IPS DF 6.9 (cell line): ENCODE measurements at regions not wholly inside any gene's neighbourhood (a gene's known extent, or its start where the extent isn't known, plus 50 kb on each side); places are given as distances from the start of the nearest gene placed in this dataset.

ENCODE experiments used
- DNase-seq: peaks from one replicate; pipeline ENCODE4 v3.0.0-alpha.2; 2013; ENCODE audit warnings: low read depth, low spot score
- H3K27ac ChIP-seq: one replicate; pipeline ENCODE4 v1.5.1; 2013; ENCODE audit warnings: low read length, control low read depth
- H3K27me3 ChIP-seq: 2 replicates; pipeline ENCODE4 v1.6.1; 2013; ENCODE audit warnings: mild to moderate bottlenecking, low read length; ENCODE audit not compliant: control insufficient read depth, insufficient read depth
- H3K36me3 ChIP-seq: 2 replicates; pipeline ENCODE4 v1.6.1; 2013; ENCODE audit warnings: low read length; ENCODE audit not compliant: control insufficient read depth, insufficient read depth
- H3K4me1 ChIP-seq: 2 replicates; pipeline ENCODE4 v1.6.1; 2013; ENCODE audit warnings: low read length; ENCODE audit not compliant: control insufficient read depth, insufficient read depth
- H3K4me3 ChIP-seq: 2 replicates; pipeline ENCODE4 v1.5.1; 2013; ENCODE audit warnings: mild to moderate bottlenecking, low read length
- H3K9me3 ChIP-seq: 2 replicates; pipeline ENCODE4 v1.6.1; 2013; ENCODE audit warnings: low read length, inconsistent platforms; ENCODE audit not compliant: control insufficient read depth, insufficient read depth
- WGBS: extraction: QIAGEN DNeasy Blood & Tissue Kit; methylation state at CpG from one replicate; pipeline ENCODE4 v1.1.7; 2013; ENCODE audit warnings: mixed read lengths, missing lambda C conversion rate; ENCODE audit not compliant: insufficient read length, insufficient coverage; 5-methylcytosine and 5-hydroxymethylcytosine counted together

DNA sequence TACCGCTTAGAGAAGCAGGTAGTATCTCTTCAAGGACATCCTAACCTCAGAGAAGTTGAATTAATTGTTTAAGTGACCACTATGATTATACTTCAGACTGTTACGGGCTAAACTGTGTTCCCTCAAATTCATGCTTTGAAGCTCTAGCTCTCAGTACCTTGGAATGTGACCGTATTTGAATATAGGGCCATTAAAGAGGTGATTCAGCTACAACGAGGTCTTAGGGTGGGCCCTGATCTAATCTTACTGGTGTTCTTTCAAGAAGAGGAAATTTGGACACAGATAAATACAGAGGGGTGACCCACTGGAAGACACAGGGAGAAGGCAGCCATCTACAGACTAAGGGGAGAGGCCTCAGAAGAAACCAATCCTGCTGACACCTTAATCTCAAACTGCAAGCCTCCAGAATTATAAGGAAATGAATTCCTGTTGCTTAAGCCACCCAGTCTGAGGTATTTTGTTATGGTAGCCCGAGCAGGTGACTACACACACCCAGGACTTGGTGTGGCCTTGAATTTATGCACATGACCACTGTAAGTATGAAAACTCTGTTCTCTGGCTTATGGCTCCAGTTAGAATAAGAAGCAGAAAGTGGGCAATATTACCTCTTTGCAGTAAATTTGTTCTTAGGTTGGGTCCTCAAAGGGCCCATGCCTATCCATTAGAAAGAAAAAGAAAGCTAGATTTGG is 249.1 kb downstream of the DHX35 start:
- Histone ChIP-seq H3K27ac (no peak overlapping the region), H3K9me3 (no peaks in the 10 kb centered on the region), H3K27me3 (no peaks in the 10 kb centered on the region; the same call in 1 of the 2 replicates), H3K36me3 (no peaks in the 10 kb centered on the region), H3K4me3 (no peak overlapping the region), H3K4me1 (no peaks in the 10 kb centered on the region)
- no CpG with 5 or more reads among the region's 5 CpGs for WGBS
- no peak for DNase-seq

- Histone ChIP-seq H3K27me3 (no peaks in the 10 kb centered on the region; the same call in 1 of the 2 replicates), H3K4me3 (no peak overlapping the region), H3K4me1 (no peaks in the 10 kb centered on the region), H3K9me3 (no peaks in the 10 kb centered on the region), H3K36me3 (no peaks in the 10 kb centered on the region), H3K27ac (no peak overlapping the region)
- no peak for DNase-seq
- no CpG with 5 or more reads among the region's 11 CpGs for WGBS
These were observed 248.3 kb downstream of the DHX35 start for GRCh38 chr20:39210341-39211036.

DNA sequence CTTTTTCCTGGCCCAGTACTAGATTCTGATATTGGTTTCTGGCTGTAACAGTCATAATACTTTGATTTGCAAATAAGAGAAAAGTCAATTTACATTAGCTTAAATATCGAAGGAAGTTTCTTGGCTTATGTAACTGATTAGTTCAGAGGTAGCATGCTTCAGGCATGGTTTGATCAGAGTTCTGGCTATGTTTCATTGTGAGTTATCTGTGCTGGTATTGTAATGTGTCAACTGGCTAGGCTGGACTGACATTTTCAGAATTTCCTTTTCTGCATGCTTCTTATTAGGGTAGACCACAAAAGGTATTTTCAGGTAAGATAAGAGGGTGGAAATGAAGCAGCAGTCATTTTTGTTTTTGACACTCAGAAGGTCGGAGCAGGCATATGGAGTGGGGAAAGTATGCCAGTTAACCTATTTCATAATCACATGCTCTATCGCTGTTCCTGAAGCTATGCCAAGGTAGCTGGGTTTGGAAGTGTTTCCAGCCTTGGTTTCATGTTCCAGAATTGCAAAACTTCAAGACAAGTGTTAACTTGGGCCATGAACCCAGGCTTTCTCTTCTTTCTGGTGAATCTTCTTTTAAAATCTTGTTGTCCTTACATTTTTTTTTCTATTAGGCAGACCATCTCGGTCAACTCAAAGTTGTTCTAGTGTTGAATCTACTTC is 244.9 kb downstream of the DHX35 start:
- Histone ChIP-seq H3K4me1 (no peaks in the 10 kb centered on the region), H3K9me3 (no peaks in the 10 kb centered on the region), H3K27ac (no peak overlapping the region), H3K27me3 (no peaks in the 10 kb centered on the region; the same call in 1 of the 2 replicates), H3K4me3 (no peak overlapping the region), H3K36me3 (no peaks in the 10 kb centered on the region)
- DNase-seq = no peak
- no CpG with 5 or more reads among the region's 4 CpGs for WGBS

- no peak overlapping the region for H3K4me3 ChIP-seq
- no peak for DNase-seq
- WGBS = no CpG with 5 or more reads among the region's 8 CpGs
These were observed 233.5 kb downstream of the DHX35 start for GRCh38 chr20:39195582-39196021.

GRCh38 chr20:39190666-39191570 is 228.8 kb downstream of the DHX35 start:
- no peaks in the 10 kb centered on the region for H3K4me1 ChIP-seq
- H3K4me3 ChIP-seq = no peak overlapping the region
- no peaks in the 10 kb centered on the region for H3K27me3 ChIP-seq
- H3K9me3 ChIP-seq = no peaks in the 10 kb centered on the region
- WGBS = no CpG with 5 or more reads among the region's 12 CpGs
- no peak for DNase-seq
- H3K36me3 ChIP-seq = no peaks in the 10 kb centered on the region
- H3K27ac ChIP-seq = no peak overlapping the region

More at GRCh38 chr20:39195582-39196021, 233.5 kb downstream of the DHX35 start:
- H3K36me3 ChIP-seq = no peaks in the 10 kb centered on the region
- no peaks in the 10 kb centered on the region for H3K9me3 ChIP-seq
- H3K27ac ChIP-seq = no peak overlapping the region
- no peaks in the 10 kb centered on the region for H3K27me3 ChIP-seq
- H3K4me1 ChIP-seq = no peaks in the 10 kb centered on the region

DNA sequence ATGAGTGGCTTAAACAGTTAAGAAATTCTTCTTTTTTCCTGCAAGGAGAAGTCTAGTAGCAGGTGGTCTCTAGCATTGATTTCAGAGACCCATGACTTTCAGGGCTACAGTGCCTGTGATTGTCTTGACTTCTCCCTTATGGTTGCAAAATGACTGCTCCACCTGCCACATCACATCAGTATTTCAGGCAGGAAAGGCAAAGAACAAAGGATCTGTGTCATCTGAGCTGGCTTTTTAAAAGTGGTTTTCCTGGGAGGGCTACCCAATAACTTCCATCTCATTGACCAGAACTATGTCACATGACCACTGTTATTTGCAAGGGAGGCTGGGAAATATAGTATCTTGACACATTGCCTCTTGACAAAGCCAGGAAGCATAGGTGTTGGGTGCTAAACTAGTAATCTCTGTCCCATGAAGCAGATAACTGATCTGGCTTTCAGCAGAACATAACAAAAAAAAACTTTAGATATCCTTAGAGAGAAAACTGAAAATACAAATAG is 226.2 kb downstream of the DHX35 start:
- no peak overlapping the region for H3K4me3 ChIP-seq
- H3K27me3 ChIP-seq = no peaks in the 10 kb centered on the region
- H3K27ac ChIP-seq = no peak overlapping the region
- no peaks in the 10 kb centered on the region for H3K36me3 ChIP-seq
- no peaks in the 10 kb centered on the region for H3K9me3 ChIP-seq
- no peak for DNase-seq
- no peaks in the 10 kb centered on the region for H3K4me1 ChIP-seq

GRCh38 chr20:39181490-39181889 is 219.3 kb downstream of the DHX35 start:
- Histone ChIP-seq H3K4me3 (no peak overlapping the region), H3K9me3 (no peaks in the 10 kb centered on the region), H3K27ac (no peak overlapping the region), H3K36me3 (no peaks in the 10 kb centered on the region), H3K27me3 (no peaks in the 10 kb centered on the region), H3K4me1 (no peaks in the 10 kb centered on the region)
- DNase-seq = no peak
- WGBS = no CpG with 5 or more reads among the region's 2 CpGs

GRCh38 chr20:39176457-39176856 is 214.3 kb downstream of the DHX35 start:
- Histone ChIP-seq H3K27ac (no peak overlapping the region), H3K27me3 (no peaks in the 10 kb centered on the region), H3K9me3 (no peaks in the 10 kb centered on the region), H3K36me3 (no peaks in the 10 kb centered on the region), H3K4me3 (no peak overlapping the region), H3K4me1 (no peaks in the 10 kb centered on the region)
- no peak for DNase-seq
- no CpG with 5 or more reads among the region's 2 CpGs for WGBS

- H3K27ac ChIP-seq = no peak overlapping the region
- no peaks in the 10 kb centered on the region for H3K9me3 ChIP-seq
- H3K4me1 ChIP-seq = no peaks in the 10 kb centered on the region
- DNase-seq = no peak
- H3K4me3 ChIP-seq = no peak overlapping the region
- no peaks in the 10 kb centered on the region for H3K27me3 ChIP-seq
- no CpG with 5 or more reads among the region's 2 CpGs for WGBS
- no peaks in the 10 kb centered on the region for H3K36me3 ChIP-seq
These were observed 208.8 kb downstream of the DHX35 start for GRCh38 chr20:39170896-39171463.
